DOHH2 (cell line): ENCODE measurements at regions not wholly inside any gene's neighbourhood (a gene's known extent, or its start where the extent isn't known, plus 50 kb on each side); places are given as distances from the start of the nearest gene placed in this dataset.

Experiments used
- EZH2phosphoT487 ChIP-seq: fragments of 200-600 bp; sonication (generic); IDR thresholded peaks from 2 replicates; pipeline ENCODE4 v1.6.1; 2017; ENCODE audit warnings: borderline replicate concordance, mild to moderate bottlenecking, antibody characterized with exemption, low read length, moderate library complexity, mixed read lengths
- TF ChIP-seq, protein P1 (sequence below): fragments of 200-600 bp; sonication (generic); IDR thresholded peaks from one replicate; pipeline ENCODE4 v1.5.1; 2014; ENCODE audit warnings: antibody characterized with exemption, mild to moderate bottlenecking, low read depth, low read length; ENCODE audit not compliant: poor library complexity, severe bottlenecking

DNA sequence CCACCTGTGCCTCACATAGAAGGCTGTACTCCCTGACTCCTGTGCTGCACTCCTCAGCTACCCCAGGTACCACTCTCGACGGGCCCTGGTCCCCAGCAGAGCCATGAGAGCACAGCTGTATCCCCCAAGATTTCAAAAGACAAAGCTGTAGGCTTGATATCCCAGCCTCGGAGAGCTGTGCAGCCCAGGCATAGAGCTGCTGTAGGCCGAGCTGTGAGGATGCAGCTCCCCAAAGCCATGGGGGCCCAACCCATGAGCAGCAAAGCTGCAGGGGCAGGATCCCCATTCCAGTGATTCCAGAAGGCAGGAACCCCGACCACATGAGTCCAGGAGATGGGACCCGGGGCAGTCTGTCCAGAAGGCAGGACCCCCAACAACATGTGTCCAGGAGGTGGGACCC lies 123.8 kb upstream of the CBLN2 start:
- TF ChIP-seq, protein P1, sequence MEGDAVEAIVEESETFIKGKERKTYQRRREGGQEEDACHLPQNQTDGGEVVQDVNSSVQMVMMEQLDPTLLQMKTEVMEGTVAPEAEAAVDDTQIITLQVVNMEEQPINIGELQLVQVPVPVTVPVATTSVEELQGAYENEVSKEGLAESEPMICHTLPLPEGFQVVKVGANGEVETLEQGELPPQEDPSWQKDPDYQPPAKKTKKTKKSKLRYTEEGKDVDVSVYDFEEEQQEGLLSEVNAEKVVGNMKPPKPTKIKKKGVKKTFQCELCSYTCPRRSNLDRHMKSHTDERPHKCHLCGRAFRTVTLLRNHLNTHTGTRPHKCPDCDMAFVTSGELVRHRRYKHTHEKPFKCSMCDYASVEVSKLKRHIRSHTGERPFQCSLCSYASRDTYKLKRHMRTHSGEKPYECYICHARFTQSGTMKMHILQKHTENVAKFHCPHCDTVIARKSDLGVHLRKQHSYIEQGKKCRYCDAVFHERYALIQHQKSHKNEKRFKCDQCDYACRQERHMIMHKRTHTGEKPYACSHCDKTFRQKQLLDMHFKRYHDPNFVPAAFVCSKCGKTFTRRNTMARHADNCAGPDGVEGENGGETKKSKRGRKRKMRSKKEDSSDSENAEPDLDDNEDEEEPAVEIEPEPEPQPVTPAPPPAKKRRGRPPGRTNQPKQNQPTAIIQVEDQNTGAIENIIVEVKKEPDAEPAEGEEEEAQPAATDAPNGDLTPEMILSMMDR: no peak
- TF ChIP-seq EZH2phosphoT487: no peak
